CD14-positive monocyte (primary cell): ENCODE measurements at regions not wholly inside any gene's neighbourhood (a gene's known extent, or its start where the extent isn't known, plus 50 kb on each side); places are given as distances from the start of the nearest gene placed in this dataset.

Experiments
- DNase-seq, 3 donors: peaks; one replicate each; pipeline ENCODE4 v3.0.0-alpha.2; 2011 to 2022
- H2AFZ ChIP-seq: 2 replicates; pipeline ENCODE4 v1.6.0; 2012; ENCODE audit warnings: mild to moderate bottlenecking, low read depth, low read length, inconsistent platforms; ENCODE audit not compliant: insufficient read depth, poor library complexity, severe bottlenecking
- H3K27ac ChIP-seq, 2 donors: 1 replicate in 1 of 2; 2 replicates in 1 of 2; pipeline ENCODE4 v1.5.1; 2012 to 2013; ENCODE audit warnings: low read length in 2 of 2, control low read depth in 1 of 2, inconsistent platforms in 1 of 2, low read depth in 1 of 2, mild to moderate bottlenecking in 1 of 2
- H3K27me3 ChIP-seq, 2 donors: one replicate each; pipeline versions ENCODE4 v1.6.0 to v1.6.1; 2011 to 2013; ENCODE audit warnings: low read length in 2 of 2; ENCODE audit not compliant: control insufficient read depth in 2 of 2, insufficient read depth in 2 of 2
- H3K36me3 ChIP-seq, 2 donors: replicated peaks in 1 of 2; 1 replicate in 1 of 2; 2 replicates in 1 of 2; pipeline versions ENCODE4 v1.5.1 to v1.6.1; 2012 to 2013; ENCODE audit warnings: low read length in 2 of 2, control low read depth in 1 of 2, inconsistent platforms in 1 of 2, mild to moderate bottlenecking in 1 of 2; ENCODE audit not compliant: insufficient read depth in 2 of 2, control insufficient read depth in 1 of 2
- H3K4me1 ChIP-seq, 2 donors: 1 replicate in 1 of 2; 2 replicates in 1 of 2; pipeline versions ENCODE4 v1.5.1 to v1.6.1; 2012 to 2013; ENCODE audit warnings: low read length in 2 of 2, control low read depth in 1 of 2, inconsistent platforms in 1 of 2, mild to moderate bottlenecking in 1 of 2, moderate library complexity in 1 of 2; ENCODE audit not compliant: insufficient read depth in 2 of 2, control insufficient read depth in 1 of 2
- H3K4me2 ChIP-seq: replicated peaks from 2 replicates; pipeline ENCODE3; 2012; ENCODE audit warnings: low read length, moderate library complexity, mild to moderate bottlenecking; ENCODE audit not compliant: poor library complexity, severe bottlenecking; ENCODE audit errors: extremely low read depth
- H3K4me3 ChIP-seq, 3 experiments: fragments of 200-600 bp in 1 of 3; sonication (generic) in 1 of 3; replicated peaks in 1 of 3; 1 replicate in 2 of 3; 2 replicates in 1 of 3; pipeline ENCODE4 v1.5.1; 2011 to 2013; ENCODE audit warnings: low read length in 3 of 3, mild to moderate bottlenecking in 3 of 3, control low read depth in 2 of 3, low read depth in 2 of 3, inconsistent platforms in 1 of 3, moderate library complexity in 1 of 3
- H3K79me2 ChIP-seq: 2 replicates; pipeline ENCODE4 v1.6.0; 2012; ENCODE audit warnings: mild to moderate bottlenecking, control low read depth, inconsistent platforms, low read length, moderate library complexity; ENCODE audit not compliant: insufficient read depth
- H3K9ac ChIP-seq: 2 replicates; pipeline ENCODE4 v1.6.0; 2017; ENCODE audit warnings: low read length, mild to moderate bottlenecking; ENCODE audit not compliant: insufficient read depth, poor library complexity, severe bottlenecking
- H3K9me3 ChIP-seq, 2 donors: replicated peaks in 1 of 2; 1 replicate in 1 of 2; 2 replicates in 1 of 2; pipeline versions ENCODE4 v1.5.1 to v1.6.1; 2012 to 2013; ENCODE audit warnings: low read length in 2 of 2, control low read depth in 1 of 2; ENCODE audit not compliant: control insufficient read depth in 1 of 2, insufficient read depth in 1 of 2
- H4K20me1 ChIP-seq: 2 replicates; pipeline ENCODE4 v1.6.0; 2012; ENCODE audit warnings: mild to moderate bottlenecking, low read length, control low read depth, moderate library complexity; ENCODE audit not compliant: insufficient read depth
- H3K27ac Mint-ChIP-seq, 7 donors: one replicate each; pipeline ENCODE4 v1.8.0; 2020; ENCODE audit warnings: mild to moderate bottlenecking in 7 of 7, mixed read lengths in 7 of 7, moderate library complexity in 6 of 7, inconsistent platforms in 2 of 7
- H3K27me3 Mint-ChIP-seq, 3 donors: one replicate each; pipeline ENCODE4 v1.8.0; 2021 to 2022; ENCODE audit warnings: low read depth in 3 of 3, mild to moderate bottlenecking in 3 of 3, mixed read lengths in 3 of 3, moderate library complexity in 3 of 3, inconsistent platforms in 1 of 3
- H3K36me3 Mint-ChIP-seq, 2 donors: one replicate each; pipeline ENCODE4 v1.8.0; 2020; ENCODE audit warnings: mixed read lengths in 2 of 2, inconsistent platforms in 1 of 2, mild to moderate bottlenecking in 1 of 2
- H3K4me1 Mint-ChIP-seq: one replicate; pipeline ENCODE4 v1.8.0; 2020; ENCODE audit warnings: mild to moderate bottlenecking, mixed read lengths
- H3K4me3 Mint-ChIP-seq, 2 donors: one replicate each; pipeline ENCODE4 v1.8.0; 2020; ENCODE audit warnings: mild to moderate bottlenecking in 2 of 2, mixed read lengths in 2 of 2, moderate library complexity in 1 of 2
- H3K9me3 Mint-ChIP-seq, 7 donors: one replicate each; pipeline ENCODE4 v1.8.0; 2020 to 2022; ENCODE audit warnings: mixed read lengths in 7 of 7, mild to moderate bottlenecking in 6 of 7, moderate library complexity in 6 of 7, inconsistent platforms in 2 of 7
- WGBS: methylation state at CpG from one replicate; pipeline ENCODE4 v1.1.5; 2013; ENCODE audit warnings: missing lambda C conversion rate; ENCODE audit not compliant: insufficient coverage; 5-methylcytosine and 5-hydroxymethylcytosine counted together
- intact Hi-C, 2 donors: fragments of 100-400 bp; cut with micrococcal nuclease; formaldehyde crosslinking; loops; one replicate each; pipeline versions ENCODE4 v1.15.0 to v1.15.1; 2023
- TF ChIP-seq, protein P1 (sequence below): fragments of 200-600 bp; IDR thresholded peaks from one replicate; pipeline ENCODE4 v1.8.0; 2022; ENCODE audit warnings: antibody characterized with exemption, mild to moderate bottlenecking

DNA sequence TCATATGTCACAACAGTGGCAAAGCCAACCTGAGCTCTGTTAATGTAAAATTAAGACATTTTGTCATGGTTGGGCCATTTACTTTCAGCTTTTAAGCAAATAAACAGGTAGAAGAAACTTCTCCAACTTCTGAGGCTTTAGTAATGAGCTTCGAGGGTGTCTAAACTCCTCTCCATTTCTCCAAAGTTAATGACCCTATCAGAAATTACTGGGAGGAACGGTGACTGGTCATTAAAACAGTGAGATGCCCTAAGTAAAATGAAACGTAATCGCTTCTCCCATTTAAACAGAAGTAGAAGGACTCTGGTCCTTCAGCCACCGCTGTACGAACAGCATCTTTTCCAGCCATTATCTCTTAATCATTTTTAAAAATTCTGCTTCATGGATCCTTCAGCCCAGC is 986.9 kb upstream of the MANEA start:
- Histone ChIP-seq H3K4me1 (no peaks in the 10 kb centered on the region), H3K27ac (no peak overlapping the region), H3K4me3 (no peak overlapping the region), H4K20me1 (no peaks in the 10 kb centered on the region), H3K9ac (no peak overlapping the region), H3K36me3 (no peaks in the 10 kb centered on the region), H3K27me3 (no peaks in the 10 kb centered on the region), H3K9me3 (no peaks in the 10 kb centered on the region), H2AFZ (no peak overlapping the region), H3K4me2 (no peak overlapping the region), H3K79me2 (no peaks in the 10 kb centered on the region)
- H3K9me3 Mint-ChIP-seq = peaks cover 0 to 3% (median 0%) of the 10 kb centered on the region in 7 donors
- H3K4me3 Mint-ChIP-seq = no peak overlapping the region
- no peak for DNase-seq
- intact Hi-C loops = no loop called here
- H3K4me1 Mint-ChIP-seq = no peaks in the 10 kb centered on the region
- WGBS = 81% methylated on average over 3 of the region's 6 CpGs
- H3K27me3 Mint-ChIP-seq = no peaks in the 10 kb centered on the region
- no peaks in the 10 kb centered on the region for H3K36me3 Mint-ChIP-seq
- TF ChIP-seq, protein P1, sequence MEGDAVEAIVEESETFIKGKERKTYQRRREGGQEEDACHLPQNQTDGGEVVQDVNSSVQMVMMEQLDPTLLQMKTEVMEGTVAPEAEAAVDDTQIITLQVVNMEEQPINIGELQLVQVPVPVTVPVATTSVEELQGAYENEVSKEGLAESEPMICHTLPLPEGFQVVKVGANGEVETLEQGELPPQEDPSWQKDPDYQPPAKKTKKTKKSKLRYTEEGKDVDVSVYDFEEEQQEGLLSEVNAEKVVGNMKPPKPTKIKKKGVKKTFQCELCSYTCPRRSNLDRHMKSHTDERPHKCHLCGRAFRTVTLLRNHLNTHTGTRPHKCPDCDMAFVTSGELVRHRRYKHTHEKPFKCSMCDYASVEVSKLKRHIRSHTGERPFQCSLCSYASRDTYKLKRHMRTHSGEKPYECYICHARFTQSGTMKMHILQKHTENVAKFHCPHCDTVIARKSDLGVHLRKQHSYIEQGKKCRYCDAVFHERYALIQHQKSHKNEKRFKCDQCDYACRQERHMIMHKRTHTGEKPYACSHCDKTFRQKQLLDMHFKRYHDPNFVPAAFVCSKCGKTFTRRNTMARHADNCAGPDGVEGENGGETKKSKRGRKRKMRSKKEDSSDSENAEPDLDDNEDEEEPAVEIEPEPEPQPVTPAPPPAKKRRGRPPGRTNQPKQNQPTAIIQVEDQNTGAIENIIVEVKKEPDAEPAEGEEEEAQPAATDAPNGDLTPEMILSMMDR = no peak
- no peak overlapping the region for H3K27ac Mint-ChIP-seq

DNA sequence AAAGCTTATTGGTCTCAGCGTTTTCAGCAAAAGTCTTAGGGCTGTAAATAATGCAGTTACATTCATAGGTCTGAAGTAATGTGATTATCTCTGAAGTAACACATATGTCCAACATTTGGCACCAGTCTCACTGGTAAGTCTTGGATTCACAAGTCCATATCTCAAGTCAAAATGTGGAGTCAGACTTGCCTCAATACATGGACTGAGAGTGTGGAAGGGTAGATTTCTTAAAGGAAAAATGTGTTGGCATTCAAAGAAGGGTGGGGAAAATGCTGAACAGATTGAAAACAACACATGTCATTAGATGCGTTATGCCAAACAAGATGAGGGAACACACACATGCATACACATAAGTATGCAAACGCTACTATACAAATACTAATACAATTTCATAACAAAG is 989.0 kb upstream of the MANEA start:
- Mint-ChIP-seq H3K9me3 (peaks cover 0 to 3% (median 0%) of the 10 kb centered on the region in 7 donors), H3K4me3 (no peak overlapping the region), H3K27ac (no peak overlapping the region), H3K27me3 (no peaks in the 10 kb centered on the region), H3K4me1 (no peaks in the 10 kb centered on the region), H3K36me3 (no peaks in the 10 kb centered on the region)
- H3K9ac ChIP-seq = no peak overlapping the region
- H3K4me1 ChIP-seq = no peaks in the 10 kb centered on the region
- no peak overlapping the region for H3K4me3 ChIP-seq
- no peaks in the 10 kb centered on the region for H3K27me3 ChIP-seq
- H3K27ac ChIP-seq = no peak overlapping the region
- H4K20me1 ChIP-seq = no peaks in the 10 kb centered on the region
- no CpG with 5 or more reads among the region's 3 CpGs for WGBS
- no peaks in the 10 kb centered on the region for H3K79me2 ChIP-seq
- intact Hi-C loops = no loop called here
- TF ChIP-seq, protein P1 = no peak
- H3K4me2 ChIP-seq = no peak overlapping the region
- no peaks in the 10 kb centered on the region for H3K9me3 ChIP-seq
- no peak overlapping the region for H2AFZ ChIP-seq
- no peak for DNase-seq
- H3K36me3 ChIP-seq = no peaks in the 10 kb centered on the region
